ENCODE measurements at regions not wholly inside any gene's neighbourhood (a gene's known extent, or its start where the extent isn't known, plus 50 kb on each side); places are given as distances from the start of the nearest gene placed in this dataset.

- Histone ChIP-seq H3K27ac (ENCODE audit: control insufficient read depth, insufficient read depth) (no peak overlapping the region), H3K9ac (ENCODE audit: control insufficient read depth, insufficient read depth, low read length) (no peak overlapping the region), H3K79me2 (ENCODE audit: control insufficient read depth, insufficient read depth, low read length) (no peaks in the 10 kb centered on the region), H3K4me3 (no peak overlapping the region), H3K4me2 (ENCODE audit: control insufficient read depth, insufficient read depth) (no peak overlapping the region), H3K36me3 (ENCODE audit: control insufficient read depth in 2 of 2, insufficient read depth in 2 of 2, low read length in 1 of 2) (no peaks in the 10 kb centered on the region), H4K20me1 (ENCODE audit: control insufficient read depth, insufficient read depth) (no peaks in the 10 kb centered on the region), H3K9me3 (replicated peaks; ENCODE audit: control insufficient read depth, insufficient read depth, low read length) (no peaks in the 10 kb centered on the region), H2AFZ (ENCODE audit: control insufficient read depth, low read depth, low read length) (no peak overlapping the region), H3K4me1 (ENCODE audit: control insufficient read depth, insufficient read depth, low read length) (no peaks in the 10 kb centered on the region), H3K27me3 (replicated peaks in 1 of 2; ENCODE audit: control insufficient read depth in 2 of 2, insufficient read depth in 2 of 2, low read length in 1 of 2) (peaks cover 4 to 5% of the 10 kb centered on the region in 2 experiments)
- intact Hi-C loops (cut with micrococcal nuclease; ENCODE audit: unreplicated experiment) (no loop called here), in situ Hi-C loops (cut with MboI) (no loop called here)
- POLR2A ChIA-PET: no interaction called here
- FAIRE-seq (no peak), ATAC-seq (no peak), DNase-seq (ENCODE audit: low read depth, low spot score) (no peak)
- RAD21 ChIA-PET (ENCODE audit: unreplicated experiment): no interaction called here
- 22% methylated on average over 5 of the region's 5 CpGs for WGBS (ENCODE audit: insufficient coverage, insufficient replicate concordance, low lambda C conversion rate, missing lambda C conversion rate)
- SMC1A ChIA-PET (ENCODE audit: uncharacterized antibody, unreplicated experiment): no interaction called here
- no TSS peak for BruUV-seq (replicated peaks)
- CTCF ChIA-PET: no interaction called here
- no peak for TF ChIP-seq CHD2 (IDR thresholded peaks at IDR 0.05; ENCODE audit: borderline replicate concordance, low read depth, low read length)
- TF ChIP-seq SUPT20H (IDR thresholded peaks at IDR 0.05; ENCODE audit: borderline replicate concordance, control insufficient read depth, low read depth, low read length): no peak
- no peak for TF ChIP-seq ZBTB40 (IDR thresholded peaks at IDR 0.05; ENCODE audit: borderline replicate concordance)
- no peak for TF ChIP-seq REST (IDR thresholded peaks at IDR 0.05; ENCODE audit: low read depth, low read length)
- TF ChIP-seq POLR2A (IDR thresholded peaks at IDR 0.05; ENCODE audit: low read depth, low read length): no peak
- TF ChIP-seq SIN3A (IDR thresholded peaks at IDR 0.05; ENCODE audit: low read depth, low read length): no peak
- TF ChIP-seq MEF2A (IDR thresholded peaks at IDR 0.05; ENCODE audit: insufficient read depth, low read depth, low read length): no peak
- TF ChIP-seq ATF2 (IDR thresholded peaks at IDR 0.05; ENCODE audit: low read length): no peak
- TF ChIP-seq CREM (IDR thresholded peaks at IDR 0.05; ENCODE audit: low read depth): no peak
- TF ChIP-seq ZBED1 (IDR thresholded peaks at IDR 0.05; ENCODE audit: borderline replicate concordance): no peak
- TF ChIP-seq SIX5 (IDR thresholded peaks at IDR 0.05; ENCODE audit: low read depth, low read length, severe bottlenecking): no peak
- no peak for TF ChIP-seq CREB1 (IDR thresholded peaks at IDR 0.05; ENCODE audit: low read depth)
- TF ChIP-seq FOXM1 (IDR thresholded peaks at IDR 0.05; ENCODE audit: low read depth, low read length): no peak
- no peak for TF ChIP-seq RB1 (IDR thresholded peaks at IDR 0.05; ENCODE audit: borderline replicate concordance)
- no peak for TF ChIP-seq ELK1 (IDR thresholded peaks at IDR 0.05; ENCODE audit: low read depth, low read length)
- TF ChIP-seq ETV6 (conservative IDR thresholded peaks at IDR 0.05 in 1 of 2, IDR thresholded peaks at IDR 0.05 in 1 of 2; ENCODE audit: borderline replicate concordance in 1 of 2, low read depth in 1 of 2): no peak
- TF ChIP-seq HCFC1 (IDR thresholded peaks at IDR 0.05; ENCODE audit: low read length): no peak
These were observed 68.2 kb upstream of the PARP1 start for GRCh38 chr1:226476066-226476465.

Measured in GM12878 (cell line).